HG03139 (cell line): ENCODE measurements at regions not wholly inside any gene's neighbourhood (a gene's known extent, or its start where the extent isn't known, plus 50 kb on each side); places are given as distances from the start of the nearest gene placed in this dataset.

Experiments
- ATAC-seq: cut with Tn5 transposase; IDR thresholded peaks from one replicate; pipeline ENCODE4 v1.9.1; 2021; ENCODE audit not compliant: unreplicated experiment

GRCh38 chr16:64829678-64830077, 292.2 kb downstream of the CDH11 start:
- ATAC-seq, result no peak

GRCh38 chr16:64826374-64826773, 295.5 kb downstream of the CDH11 start:
- ATAC-seq, result no peak

DNA sequence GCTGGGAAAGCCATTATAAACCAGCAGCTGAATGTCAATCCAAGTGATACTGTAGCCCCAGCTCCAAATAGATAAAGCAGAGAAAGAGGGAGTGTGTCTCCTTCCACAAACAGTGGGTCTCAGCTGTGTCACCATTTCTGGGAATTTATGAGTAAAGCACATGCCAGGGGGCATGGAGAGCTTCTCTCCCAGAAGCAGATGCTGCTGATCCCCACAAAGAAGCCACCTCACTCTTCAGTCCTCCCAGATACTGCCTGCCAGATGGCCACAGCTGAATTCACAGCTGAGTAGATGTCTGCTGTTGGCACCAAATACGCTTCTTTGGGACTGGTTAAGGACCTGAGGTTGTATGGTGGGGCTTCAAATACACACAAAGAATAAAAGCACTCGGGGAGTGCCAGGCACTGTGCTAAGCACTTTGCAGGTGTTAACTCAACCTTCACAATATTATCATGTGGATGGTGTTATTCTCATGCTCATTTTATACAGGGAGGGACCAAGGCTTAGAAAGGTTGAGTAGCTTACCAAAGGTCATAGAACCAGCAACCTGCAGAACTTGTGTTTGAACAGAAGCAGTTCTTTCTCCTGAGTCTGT, 298.3 kb downstream of the CDH11 start:
- ATAC-seq, result no peak

GRCh38 chr16:64809876-64810629, 311.8 kb downstream of the CDH11 start:
- no peak for ATAC-seq

DNA sequence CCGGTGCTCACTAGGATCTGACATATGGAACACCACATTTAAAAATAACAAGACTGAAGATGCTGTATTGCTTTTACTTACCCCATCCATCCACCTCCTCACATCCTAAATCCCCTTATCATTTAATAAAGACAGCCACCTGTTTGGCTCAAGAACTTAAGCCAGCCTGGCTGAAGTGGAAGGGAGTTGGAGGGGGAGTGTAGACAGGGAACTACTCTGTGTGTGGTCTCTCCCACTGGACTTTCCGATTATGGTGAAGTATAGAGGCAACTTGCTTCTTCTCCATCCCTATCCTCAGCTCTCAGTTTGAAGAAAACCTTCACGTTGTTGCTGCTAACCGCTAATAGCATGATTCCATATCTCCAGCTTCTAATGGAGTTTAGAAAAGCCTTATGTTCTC, 313.4 kb downstream of the CDH11 start:
- no peak for ATAC-seq

DNA sequence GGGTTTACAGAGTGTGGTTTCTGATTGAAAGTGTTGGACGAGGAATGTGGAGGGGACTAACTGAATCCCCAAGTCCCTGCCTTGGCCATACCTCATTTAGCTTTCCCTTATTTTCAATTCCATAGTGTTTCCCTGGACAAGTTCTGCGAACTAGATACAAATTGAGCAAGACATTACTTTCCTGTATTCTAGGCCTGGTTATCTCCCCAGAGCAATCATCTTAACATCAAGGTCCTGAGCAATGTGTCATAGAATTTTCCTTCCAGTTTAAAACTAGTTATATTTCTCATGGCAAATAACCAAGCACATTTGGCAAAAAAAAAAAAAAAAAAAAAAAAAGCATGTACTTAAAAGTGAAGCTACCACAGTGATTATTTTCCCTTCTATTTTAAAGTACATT, 330.1 kb downstream of the CDH11 start:
- ATAC-seq, result no peak

GRCh38 chr16:64784635-64785034, 337.2 kb downstream of the CDH11 start:
- ATAC-seq, result no peak

DNA sequence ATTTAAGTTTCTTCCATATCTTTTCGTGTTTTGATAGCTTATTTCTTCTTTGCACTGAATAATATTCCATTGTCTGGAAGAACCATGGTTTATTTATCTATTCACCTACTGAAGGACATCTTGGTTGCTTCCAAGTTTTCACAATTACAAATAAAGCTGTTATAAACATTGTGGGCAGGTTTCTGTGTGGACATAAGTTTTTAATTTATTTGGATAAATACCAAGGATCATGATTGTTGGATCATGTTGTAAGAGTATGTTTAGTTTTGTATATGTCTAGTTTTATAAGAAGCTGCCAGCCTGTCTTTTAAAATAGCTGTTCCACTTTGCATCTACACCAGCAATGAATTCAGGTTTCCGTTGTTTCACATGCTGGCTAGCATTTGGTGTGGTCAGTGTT, 339.4 kb downstream of the CDH11 start:
- ATAC-seq, result no peak

DNA sequence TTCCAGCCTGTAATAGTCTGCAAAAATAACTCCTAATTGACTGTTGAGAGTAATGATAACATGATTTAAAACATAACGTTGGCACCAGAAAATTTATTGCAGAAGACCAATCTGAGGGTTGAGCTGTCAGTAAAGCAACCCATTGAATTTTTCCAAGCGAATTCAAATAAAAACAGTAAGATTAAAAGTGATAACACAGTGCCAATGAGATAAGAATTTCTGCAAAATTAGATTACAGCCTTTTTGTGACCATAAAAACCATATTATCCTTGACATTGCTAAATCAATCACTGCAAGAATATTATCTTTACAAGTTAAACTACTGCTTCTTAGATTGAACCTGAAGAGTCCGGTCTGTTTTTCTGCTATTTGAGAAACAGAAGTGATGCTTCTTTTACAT, 341.4 kb downstream of the CDH11 start:
- ATAC-seq, result no peak

GRCh38 chr16:64778777-64779176, 343.1 kb downstream of the CDH11 start:
- ATAC-seq, result no peak

GRCh38 chr16:64773638-64774037, 348.2 kb downstream of the CDH11 start:
- ATAC-seq, result no peak

GRCh38 chr16:64773184-64773583, 348.7 kb downstream of the CDH11 start:
- ATAC-seq, result no peak

DNA sequence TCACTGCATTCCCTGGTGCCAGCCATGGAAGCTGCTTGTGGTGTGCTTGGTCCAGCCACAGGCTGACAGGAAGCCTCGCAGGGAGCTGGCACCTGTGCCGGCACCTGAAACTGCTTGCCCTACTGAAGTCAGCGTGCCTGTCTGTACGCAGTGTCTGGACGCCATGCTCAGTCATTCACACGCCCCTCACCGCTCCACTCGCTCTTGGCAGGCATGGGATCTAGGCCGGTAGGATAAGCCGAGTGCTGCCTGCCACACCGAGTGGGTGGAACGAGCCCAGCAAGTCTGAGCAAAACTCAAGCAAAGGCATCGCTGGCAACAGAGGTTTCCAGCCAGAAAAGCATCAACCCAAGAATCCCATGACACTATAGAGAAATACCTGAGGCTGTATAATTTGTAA, 350.6 kb downstream of the CDH11 start:
- ATAC-seq, result no peak

- no peak for ATAC-seq
Measured at GRCh38 chr16:64762211-64762610, 359.7 kb downstream of the CDH11 start.

DNA sequence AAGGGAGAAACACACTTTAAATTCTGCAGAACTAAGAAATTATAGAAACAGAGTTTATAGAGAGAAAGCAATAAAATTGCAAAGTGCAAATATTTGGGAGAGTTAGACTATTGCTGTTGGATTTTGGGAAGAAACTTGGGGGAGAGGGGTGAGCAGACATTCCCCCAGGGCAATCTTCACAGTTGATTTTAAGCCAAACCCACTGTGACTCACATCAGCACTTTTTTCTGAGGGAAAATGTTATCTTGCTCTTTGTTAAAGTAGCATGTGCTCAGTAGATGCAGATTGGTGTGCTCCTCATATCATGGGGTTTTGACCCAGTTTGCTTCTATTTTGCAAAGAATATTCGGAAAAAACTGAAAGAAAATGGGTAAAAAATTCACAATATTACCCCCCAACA, 367.6 kb downstream of the CDH11 start:
- ATAC-seq, result no peak

DNA sequence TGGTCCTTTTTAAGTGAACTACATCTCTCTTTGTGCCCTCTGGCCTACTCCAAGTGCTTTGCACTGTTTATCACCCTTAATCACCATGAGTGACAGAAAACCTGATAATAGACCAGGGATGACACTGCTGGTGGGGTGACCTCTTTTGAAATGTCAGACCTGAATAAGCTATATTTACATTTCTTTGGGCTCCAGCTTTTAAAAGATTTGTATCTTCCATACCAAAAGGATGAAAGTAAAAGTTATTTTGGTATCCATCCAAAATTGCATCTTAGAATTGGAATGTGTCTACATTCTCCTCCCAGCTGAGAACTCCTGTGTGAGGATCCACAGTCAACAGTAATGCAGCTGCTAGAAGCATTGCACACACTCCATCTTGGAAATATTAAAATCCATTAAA, 370.0 kb downstream of the CDH11 start:
- ATAC-seq, result no peak

GRCh38 chr16:64749346-64749745, 372.5 kb downstream of the CDH11 start:
- no peak for ATAC-seq

DNA sequence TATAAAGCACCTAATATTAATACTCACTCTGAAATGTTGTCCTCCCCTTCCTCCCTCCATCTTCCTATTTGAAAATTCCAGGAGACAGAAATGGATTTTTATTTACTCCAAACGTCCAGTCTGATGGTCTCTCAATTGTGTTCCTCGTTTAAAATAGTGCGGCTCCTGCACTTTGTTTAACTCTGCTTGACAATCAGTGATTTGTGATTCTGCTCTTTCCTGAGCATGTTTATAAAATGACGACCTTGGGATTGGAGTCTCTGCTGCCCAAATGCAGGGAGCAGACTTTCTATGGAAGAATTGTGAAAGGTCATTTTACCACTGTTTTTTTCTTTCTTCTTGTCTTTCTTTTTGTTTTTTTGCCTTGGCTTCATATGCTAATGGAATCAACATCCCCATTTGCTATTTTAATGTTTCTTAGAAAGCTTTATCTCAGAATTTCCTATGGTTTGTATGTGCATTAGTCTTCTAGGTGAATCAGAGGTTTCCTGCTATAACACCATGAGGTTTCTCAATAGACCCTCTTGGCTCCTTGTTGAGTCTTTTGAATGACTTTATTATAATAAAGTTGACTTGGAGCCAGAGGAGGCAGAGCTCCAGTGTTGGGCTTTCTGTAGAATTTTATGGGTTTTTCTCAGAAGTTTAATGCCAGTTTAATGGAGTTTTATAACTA, 376.5 kb downstream of the CDH11 start:
- no peak for ATAC-seq

- ATAC-seq, result no peak
Measured at GRCh38 chr16:64742455-64743223, 379.2 kb downstream of the CDH11 start.

GRCh38 chr16:64740261-64740660, 381.6 kb downstream of the CDH11 start:
- no peak for ATAC-seq

- ATAC-seq, result no peak
Measured at GRCh38 chr16:64738321-64738960, 383.4 kb downstream of the CDH11 start.
